DOHH2 (cell line): ENCODE measurements at regions not wholly inside any gene's neighbourhood (a gene's known extent, or its start where the extent isn't known, plus 50 kb on each side); places are given as distances from the start of the nearest gene placed in this dataset.

ENCODE experiments used
- H3F3A ChIP-seq: fragments of 200-600 bp; sonication (generic), shearing (Covaris generic); 2 replicates; pipeline ENCODE4 v1.6.0; 2016; ENCODE audit warnings: antibody characterized with exemption, mild to moderate bottlenecking; ENCODE audit not compliant: control insufficient read depth, insufficient read depth
- H3K27ac ChIP-seq: fragments of 200-600 bp; sonication (generic); 2 replicates; pipeline ENCODE4 v1.5.1; 2014; ENCODE audit warnings: low read depth, mild to moderate bottlenecking, low read length, moderate library complexity
- H3K27me3 ChIP-seq: fragments of 200-600 bp; sonication (generic); 2 replicates; pipeline ENCODE4 v1.6.1; 2014; ENCODE audit warnings: mild to moderate bottlenecking, low read length, mixed read lengths; ENCODE audit not compliant: control insufficient read depth
- H3K36me3 ChIP-seq: fragments of 200-600 bp; sonication (generic); 2 replicates; pipeline ENCODE4 v1.6.1; 2014; ENCODE audit warnings: mild to moderate bottlenecking, low read length, moderate library complexity, mixed read lengths; ENCODE audit not compliant: control insufficient read depth
- H3K4me1 ChIP-seq: fragments of 200-600 bp; sonication (generic); 2 replicates; pipeline ENCODE4 v1.6.1; 2014; ENCODE audit warnings: mild to moderate bottlenecking, low read length, mixed read lengths; ENCODE audit not compliant: control insufficient read depth
- H3K4me2 ChIP-seq: fragments of 200-600 bp; sonication (generic); 2 replicates; pipeline ENCODE4 v1.6.0; 2014; ENCODE audit warnings: mild to moderate bottlenecking, low read length, moderate library complexity
- H3K4me3 ChIP-seq: fragments of 200-600 bp; sonication (generic); 2 replicates; pipeline ENCODE4 v1.5.1; 2014; ENCODE audit warnings: mild to moderate bottlenecking, low read length, mixed read lengths
- H3K79me2 ChIP-seq: fragments of 200-600 bp; sonication (generic); 2 replicates; pipeline ENCODE4 v1.6.1; 2014; ENCODE audit warnings: mild to moderate bottlenecking, low read length, mixed read lengths; ENCODE audit not compliant: control insufficient read depth
- H3K9me2 ChIP-seq: fragments of 200-600 bp; sonication (generic); replicated peaks from 2 replicates; pipeline ENCODE4 v1.6.1; 2014; ENCODE audit warnings: mild to moderate bottlenecking, low read length, mixed read lengths; ENCODE audit not compliant: control insufficient read depth
- H3K9me3 ChIP-seq: fragments of 200-600 bp; sonication (generic); 2 replicates; pipeline ENCODE4 v1.6.1; 2014; ENCODE audit warnings: antibody characterized with exemption, low read length, mixed read lengths; ENCODE audit not compliant: control insufficient read depth, insufficient read depth
- H4K20me1 ChIP-seq: fragments of 200-600 bp; sonication (generic); 2 replicates; pipeline ENCODE4 v1.6.0; 2014; ENCODE audit warnings: low read depth, mild to moderate bottlenecking, antibody characterized with exemption, low read length, moderate library complexity; ENCODE audit not compliant: control insufficient read depth, insufficient read depth
- EZH2phosphoT487 ChIP-seq: fragments of 200-600 bp; sonication (generic); IDR thresholded peaks from 2 replicates; pipeline ENCODE4 v1.6.1; 2017; ENCODE audit warnings: borderline replicate concordance, mild to moderate bottlenecking, antibody characterized with exemption, low read length, moderate library complexity, mixed read lengths
- TF ChIP-seq, protein P1 (sequence below): fragments of 200-600 bp; sonication (generic); IDR thresholded peaks from one replicate; pipeline ENCODE4 v1.5.1; 2014; ENCODE audit warnings: antibody characterized with exemption, mild to moderate bottlenecking, low read depth, low read length; ENCODE audit not compliant: poor library complexity, severe bottlenecking

DNA sequence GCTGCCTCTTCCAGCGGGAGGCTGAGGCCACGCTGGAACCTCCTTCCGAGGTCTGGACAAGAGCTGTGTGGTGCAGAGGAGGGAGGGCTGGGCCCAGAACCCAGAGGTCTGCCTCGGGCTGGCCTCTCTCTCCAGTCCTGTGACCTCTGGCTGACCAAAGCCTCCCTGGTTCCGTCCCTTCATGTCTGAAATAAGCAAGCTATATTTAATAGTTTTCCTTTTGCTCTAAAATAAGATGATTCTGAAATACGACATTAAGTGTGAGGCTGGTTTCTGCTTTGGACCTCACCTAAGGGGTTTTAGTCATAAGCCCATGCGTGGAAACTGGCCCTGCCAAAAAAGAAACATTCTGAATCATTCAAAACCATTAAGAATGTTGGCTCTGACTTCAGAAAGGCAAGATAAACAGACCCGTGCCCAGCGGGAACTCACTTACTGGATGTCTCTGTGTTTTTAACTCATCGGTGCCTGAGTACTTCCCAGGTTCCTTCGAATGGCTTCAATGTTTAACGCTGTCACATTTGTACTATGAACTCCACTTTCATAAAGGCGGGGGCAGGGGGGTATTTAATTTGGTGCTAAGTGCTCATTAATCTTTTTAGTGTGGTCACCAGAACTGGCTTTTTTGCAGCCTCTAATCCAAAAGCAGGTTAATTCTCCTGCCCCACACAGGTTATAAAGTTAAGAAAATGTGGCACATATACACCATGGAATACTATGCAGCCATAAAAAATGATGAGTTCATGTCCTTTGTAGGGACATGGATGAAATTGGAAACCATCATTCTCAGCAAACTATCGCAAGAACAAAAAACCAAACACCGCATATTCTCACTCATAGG, 157.5 kb upstream of the KLF14 start:
- peaks cover 47% of the 10 kb centered on the region for H3K36me3 ChIP-seq
- no peak overlapping the region for H3K27ac ChIP-seq

DNA sequence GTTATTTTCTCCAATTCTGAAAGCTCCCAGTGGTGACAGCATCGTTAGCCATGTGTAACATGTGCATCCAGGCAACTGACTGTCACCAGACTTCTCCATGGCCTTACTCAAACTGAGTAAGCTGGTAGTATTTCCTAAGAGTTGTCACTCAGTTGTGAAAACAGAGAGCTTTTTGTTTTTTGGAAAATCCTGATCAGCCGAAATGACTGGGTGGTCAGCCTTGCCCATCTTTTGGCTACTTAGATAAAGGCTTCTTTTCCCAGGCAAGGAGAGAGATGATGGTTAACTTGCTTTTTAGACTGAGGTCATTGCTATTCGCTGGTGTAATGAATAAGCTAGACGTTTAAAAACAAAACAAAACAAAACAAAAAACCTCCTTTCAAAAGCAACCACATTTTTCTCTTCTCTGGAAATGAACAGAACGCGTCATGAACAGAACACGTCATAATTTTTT, 159.5 kb upstream of the KLF14 start:
- no peak overlapping the region for H3K4me2 ChIP-seq
- H3K9me3 ChIP-seq = no peaks in the 10 kb centered on the region
- H3K9me2 ChIP-seq = no peaks in the 10 kb centered on the region
- peaks cover 2% of the 10 kb centered on the region; the same call in 1 of the 2 replicates for H4K20me1 ChIP-seq
- 0 out of 2 replicates have a peak, but pooled peaks cover 4% of the 10 kb centered on the region for H3F3A ChIP-seq
- H3K36me3 ChIP-seq = peaks cover 49% of the 10 kb centered on the region
- H3K79me2 ChIP-seq = peaks cover 16% of the 10 kb centered on the region
- H3K4me3 ChIP-seq = no peak overlapping the region
- H3K27ac ChIP-seq = no peak overlapping the region
- H3K27me3 ChIP-seq = no peaks in the 10 kb centered on the region
- no peak for TF ChIP-seq EZH2phosphoT487
- TF ChIP-seq, protein P1, sequence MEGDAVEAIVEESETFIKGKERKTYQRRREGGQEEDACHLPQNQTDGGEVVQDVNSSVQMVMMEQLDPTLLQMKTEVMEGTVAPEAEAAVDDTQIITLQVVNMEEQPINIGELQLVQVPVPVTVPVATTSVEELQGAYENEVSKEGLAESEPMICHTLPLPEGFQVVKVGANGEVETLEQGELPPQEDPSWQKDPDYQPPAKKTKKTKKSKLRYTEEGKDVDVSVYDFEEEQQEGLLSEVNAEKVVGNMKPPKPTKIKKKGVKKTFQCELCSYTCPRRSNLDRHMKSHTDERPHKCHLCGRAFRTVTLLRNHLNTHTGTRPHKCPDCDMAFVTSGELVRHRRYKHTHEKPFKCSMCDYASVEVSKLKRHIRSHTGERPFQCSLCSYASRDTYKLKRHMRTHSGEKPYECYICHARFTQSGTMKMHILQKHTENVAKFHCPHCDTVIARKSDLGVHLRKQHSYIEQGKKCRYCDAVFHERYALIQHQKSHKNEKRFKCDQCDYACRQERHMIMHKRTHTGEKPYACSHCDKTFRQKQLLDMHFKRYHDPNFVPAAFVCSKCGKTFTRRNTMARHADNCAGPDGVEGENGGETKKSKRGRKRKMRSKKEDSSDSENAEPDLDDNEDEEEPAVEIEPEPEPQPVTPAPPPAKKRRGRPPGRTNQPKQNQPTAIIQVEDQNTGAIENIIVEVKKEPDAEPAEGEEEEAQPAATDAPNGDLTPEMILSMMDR = no peak
- H3K4me1 ChIP-seq = peaks cover 15% of the 10 kb centered on the region

More for the DNA sequence above, 157.5 kb upstream of the KLF14 start:
- Histone ChIP-seq H3K79me2 (peaks cover 10% of the 10 kb centered on the region), H3K9me2 (no peaks in the 10 kb centered on the region), H3K4me3 (no peak overlapping the region), H3K27me3 (no peaks in the 10 kb centered on the region), H4K20me1 (no peaks in the 10 kb centered on the region; the same call in 1 of the 2 replicates), H3F3A (no peaks in the 10 kb centered on the region), H3K4me2 (no peak overlapping the region), H3K4me1 (no peaks in the 10 kb centered on the region), H3K9me3 (no peaks in the 10 kb centered on the region)
- no peak for TF ChIP-seq EZH2phosphoT487
- TF ChIP-seq, protein P1 = no peak

DNA sequence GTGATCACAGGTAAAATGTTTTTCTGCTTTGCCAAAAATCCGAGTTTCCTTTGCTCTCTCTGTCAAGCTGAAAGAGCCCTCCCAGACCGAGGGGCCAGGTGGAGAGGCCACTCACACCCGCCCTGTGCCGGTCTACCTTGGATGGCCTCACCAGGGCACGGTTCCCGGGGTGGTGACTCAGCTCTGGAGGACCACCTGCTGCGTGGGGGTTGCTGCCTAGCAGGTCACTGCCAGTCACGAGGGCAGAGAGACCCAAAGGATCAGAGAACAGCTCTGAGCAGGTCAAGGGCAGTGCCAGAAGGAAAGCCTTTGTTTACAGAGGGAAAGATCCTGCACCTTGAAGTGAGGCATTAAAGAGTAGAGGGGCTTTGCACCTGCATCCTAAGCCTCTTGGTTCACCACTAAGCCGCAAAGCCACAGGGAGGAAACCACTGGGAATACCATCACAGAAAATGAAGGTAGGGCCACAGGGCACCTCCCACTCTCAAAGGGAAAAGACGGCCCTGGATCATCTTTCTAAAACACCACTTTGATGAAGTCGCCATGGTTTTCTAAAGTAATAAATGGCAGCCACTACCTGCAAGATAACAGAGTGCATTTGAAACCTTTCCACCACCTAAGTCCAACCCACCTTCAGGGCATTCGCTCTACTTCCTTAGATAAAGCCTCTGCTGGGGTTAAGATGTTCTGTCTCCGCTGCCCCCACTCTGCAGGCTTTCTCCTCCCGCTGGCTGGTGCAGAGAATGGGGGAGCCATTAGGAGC, 160.3 kb upstream of the KLF14 start:
- Histone ChIP-seq H3K4me2 (no peak overlapping the region), H4K20me1 (peaks cover 8% of the 10 kb centered on the region; the same call in 1 of the 2 replicates), H3K9me3 (no peaks in the 10 kb centered on the region), H3K27me3 (no peaks in the 10 kb centered on the region), H3K4me3 (no peak overlapping the region), H3F3A (peaks cover 10% of the 10 kb centered on the region), H3K79me2 (peaks cover 24% of the 10 kb centered on the region), H3K36me3 (peaks cover 52% of the 10 kb centered on the region), H3K4me1 (peaks cover 24% of the 10 kb centered on the region), H3K27ac (no peak overlapping the region), H3K9me2 (no peaks in the 10 kb centered on the region)
- TF ChIP-seq, protein P1 = no peak
- TF ChIP-seq EZH2phosphoT487 = no peak
